ENCODE measurements at regions not wholly inside any gene's neighbourhood (a gene's known extent, or its start where the extent isn't known, plus 50 kb on each side); places are given as distances from the start of the nearest gene placed in this dataset.
"Not testable (repeated sequence)": the region's sequence is repeated elsewhere in the genome, so short reads cannot be mapped to it uniquely, and the experiment has no call there.

DNA sequence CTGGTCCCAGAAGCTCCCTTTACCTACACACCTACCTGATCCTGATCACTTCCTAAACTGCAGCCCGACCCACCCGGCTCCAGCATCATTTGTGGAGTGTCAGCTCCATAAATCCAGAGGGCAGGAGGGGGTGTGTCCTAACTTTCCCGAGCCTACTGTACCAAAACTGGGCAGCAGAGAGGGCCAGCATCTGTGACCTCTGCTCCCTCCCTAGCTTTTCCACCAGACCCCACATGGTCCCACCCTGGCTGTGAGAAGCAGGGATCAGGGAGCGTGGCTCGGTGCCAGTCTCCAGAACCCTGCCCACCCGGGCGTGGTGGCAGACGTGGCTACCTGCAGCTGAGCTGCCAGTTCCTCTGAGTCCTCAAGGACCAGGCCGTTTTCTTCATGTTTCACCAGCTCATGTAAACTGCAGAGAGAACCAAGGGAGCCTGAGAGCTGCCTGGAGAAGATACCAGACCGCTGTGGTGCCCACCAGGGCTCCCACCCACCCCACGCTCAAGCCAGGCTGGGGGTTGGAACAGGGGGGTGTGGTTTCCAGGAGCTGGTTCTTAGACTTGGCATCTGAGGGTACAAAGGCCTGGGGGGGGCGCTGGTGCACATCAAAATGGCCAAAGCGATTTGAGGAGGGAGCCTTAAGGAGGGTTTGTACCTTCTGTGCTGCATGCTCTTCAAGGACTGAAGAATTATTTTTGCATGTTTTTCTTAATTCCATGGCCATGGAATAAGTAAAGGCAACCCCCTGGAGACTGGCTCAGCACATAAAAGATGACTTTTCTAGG lies 76.7 kb upstream of the DRD5 start:
- H3K4me1 Mint-ChIP-seq = peaks cover 3 to 9% (median 5%) of the 10 kb centered on the region in 4 donors
- no peak overlapping the region for H3K4me3 Mint-ChIP-seq
- no peaks in the 10 kb centered on the region for H3K36me3 ChIP-seq (ENCODE audit: control insufficient read depth, insufficient read depth, low read length)
- no peaks in the 10 kb centered on the region for H3K27me3 ChIP-seq (ENCODE audit: control insufficient read depth, insufficient read depth, low read length)
- H3K9me3 Mint-ChIP-seq = peaks cover 0 to 2% (median 0%) of the 10 kb centered on the region in 7 donors
- no peak for DNase-seq
- H3K27me3 Mint-ChIP-seq = peaks cover 5% of the 10 kb centered on the region
- H3K4me3 ChIP-seq (ENCODE audit: low read depth, low read length) = no peak overlapping the region
- H3K27ac ChIP-seq (ENCODE audit: insufficient read depth, low read length, poor library complexity, severe bottlenecking) = no peak overlapping the region
- no peaks in the 10 kb centered on the region for H3K9me3 ChIP-seq (ENCODE audit: control insufficient read depth in 2 of 2, low read length in 2 of 2)
- no peak for ATAC-seq (ENCODE audit: low read depth in 2 of 2)
- peaks cover 4% of the 10 kb centered on the region for H3K4me1 ChIP-seq (ENCODE audit: control insufficient read depth, insufficient read depth, low read length, poor library complexity, severe bottlenecking)
- H3K27ac Mint-ChIP-seq = no peak overlapping the region
- no peaks in the 10 kb centered on the region for H3K36me3 Mint-ChIP-seq

DNA sequence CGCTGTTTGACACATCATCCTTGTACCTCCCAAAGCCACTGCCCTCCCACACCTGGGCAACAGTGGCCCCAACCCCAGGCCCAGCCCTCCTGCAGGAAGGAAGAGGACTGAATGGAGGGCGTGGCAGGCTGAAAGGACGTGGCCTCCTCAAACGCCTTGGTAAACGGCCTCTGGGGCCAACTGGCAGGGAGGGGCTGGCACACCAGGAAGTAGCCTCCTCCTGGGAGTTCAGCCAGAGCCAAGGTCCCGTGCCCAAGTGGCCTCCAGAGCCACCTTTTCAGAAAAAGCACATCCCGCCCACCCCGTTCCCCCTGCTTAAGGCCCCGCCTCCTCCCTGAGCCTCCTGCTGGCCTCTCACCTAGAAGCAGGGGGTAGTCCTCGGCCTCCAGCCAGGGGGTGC lies 74.2 kb upstream of the DRD5 start:
- H3K4me1 Mint-ChIP-seq; H3K36me3 ChIP-seq (ENCODE audit: control insufficient read depth, insufficient read depth, low read length); H3K36me3 Mint-ChIP-seq; H3K9me3 Mint-ChIP-seq; H3K4me1 ChIP-seq (ENCODE audit: control insufficient read depth, insufficient read depth, low read length, poor library complexity, severe bottlenecking); H3K4me3 Mint-ChIP-seq; DNase-seq; H3K4me3 ChIP-seq (ENCODE audit: low read depth, low read length); ATAC-seq (ENCODE audit: low read depth in 2 of 2); H3K27me3 Mint-ChIP-seq; H3K27ac Mint-ChIP-seq; H3K9me3 ChIP-seq (ENCODE audit: control insufficient read depth in 2 of 2, low read length in 2 of 2); H3K27me3 ChIP-seq (ENCODE audit: control insufficient read depth, insufficient read depth, low read length); H3K27ac ChIP-seq (ENCODE audit: insufficient read depth, low read length, poor library complexity, severe bottlenecking): not testable (repeated sequence)

DNA sequence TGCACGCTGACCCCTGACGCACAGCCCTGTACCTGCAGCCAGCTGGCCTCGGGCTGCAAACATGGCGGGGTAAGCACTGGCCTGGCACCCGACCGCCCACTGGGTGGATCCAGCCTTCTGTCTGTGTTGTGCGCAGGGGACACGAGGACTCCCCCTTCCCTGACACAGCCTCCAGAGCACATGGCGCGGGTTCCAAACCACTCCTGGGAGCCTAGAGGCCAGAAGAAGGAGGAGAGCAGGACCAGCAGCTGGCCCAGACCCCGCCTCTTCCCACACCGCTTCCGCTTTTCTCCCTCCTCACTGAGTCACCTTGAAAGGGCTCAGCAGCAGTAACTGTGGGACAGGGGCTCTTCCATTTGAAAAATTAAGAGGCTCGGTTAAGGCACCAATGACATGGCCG lies 73.5 kb upstream of the DRD5 start:
- not testable (repeated sequence) for DNase-seq; H3K4me1 Mint-ChIP-seq; H3K27ac ChIP-seq (ENCODE audit: insufficient read depth, low read length, poor library complexity, severe bottlenecking); H3K9me3 ChIP-seq (ENCODE audit: control insufficient read depth in 2 of 2, low read length in 2 of 2); H3K9me3 Mint-ChIP-seq; H3K36me3 Mint-ChIP-seq; ATAC-seq (ENCODE audit: low read depth in 2 of 2); H3K27me3 ChIP-seq (ENCODE audit: control insufficient read depth, insufficient read depth, low read length); H3K4me3 ChIP-seq (ENCODE audit: low read depth, low read length); H3K36me3 ChIP-seq (ENCODE audit: control insufficient read depth, insufficient read depth, low read length); H3K4me1 ChIP-seq (ENCODE audit: control insufficient read depth, insufficient read depth, low read length, poor library complexity, severe bottlenecking); H3K27ac Mint-ChIP-seq; H3K27me3 Mint-ChIP-seq; H3K4me3 Mint-ChIP-seq

DNA sequence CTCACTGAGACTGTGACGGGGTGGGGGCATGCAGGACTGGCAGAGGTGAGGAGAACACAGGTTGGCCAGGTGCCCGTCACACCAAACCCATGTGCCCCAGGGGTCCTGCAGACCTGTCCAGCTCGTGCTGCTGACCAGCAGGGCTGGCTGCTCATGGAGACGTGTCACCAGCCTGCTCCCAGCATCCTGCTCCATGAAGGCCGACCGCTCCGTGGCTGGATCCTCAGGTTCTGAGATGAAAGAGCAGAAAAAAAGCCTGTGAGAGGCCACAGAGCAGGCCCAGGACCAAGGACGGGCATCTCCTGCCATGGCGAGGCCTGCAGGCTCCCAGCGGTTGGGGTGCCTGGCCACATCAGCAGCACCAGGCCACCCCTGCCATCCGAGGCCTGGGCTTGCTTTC lies 71.7 kb upstream of the DRD5 start:
- DNase-seq (no peak), ATAC-seq (ENCODE audit: low read depth in 2 of 2) (no peak)
- Mint-ChIP-seq H3K27me3 (no peaks in the 10 kb centered on the region), H3K36me3 (no peaks in the 10 kb centered on the region), H3K4me3 (no peak overlapping the region), H3K9me3 (peaks cover 0 to 2% (median 0%) of the 10 kb centered on the region in 7 donors), H3K4me1 (no peaks in the 10 kb centered on the region), H3K27ac (no peak overlapping the region)
- no peaks in the 10 kb centered on the region for H3K27me3 ChIP-seq (ENCODE audit: control insufficient read depth, insufficient read depth, low read length)
- H3K27ac ChIP-seq (ENCODE audit: insufficient read depth, low read length, poor library complexity, severe bottlenecking) = no peak overlapping the region
- no peaks in the 10 kb centered on the region for H3K9me3 ChIP-seq (ENCODE audit: control insufficient read depth in 2 of 2, low read length in 2 of 2)
- no peaks in the 10 kb centered on the region for H3K4me1 ChIP-seq (ENCODE audit: control insufficient read depth, insufficient read depth, low read length, poor library complexity, severe bottlenecking)
- no peaks in the 10 kb centered on the region for H3K36me3 ChIP-seq (ENCODE audit: control insufficient read depth, insufficient read depth, low read length)
- no peak overlapping the region for H3K4me3 ChIP-seq (ENCODE audit: low read depth, low read length)

DNA sequence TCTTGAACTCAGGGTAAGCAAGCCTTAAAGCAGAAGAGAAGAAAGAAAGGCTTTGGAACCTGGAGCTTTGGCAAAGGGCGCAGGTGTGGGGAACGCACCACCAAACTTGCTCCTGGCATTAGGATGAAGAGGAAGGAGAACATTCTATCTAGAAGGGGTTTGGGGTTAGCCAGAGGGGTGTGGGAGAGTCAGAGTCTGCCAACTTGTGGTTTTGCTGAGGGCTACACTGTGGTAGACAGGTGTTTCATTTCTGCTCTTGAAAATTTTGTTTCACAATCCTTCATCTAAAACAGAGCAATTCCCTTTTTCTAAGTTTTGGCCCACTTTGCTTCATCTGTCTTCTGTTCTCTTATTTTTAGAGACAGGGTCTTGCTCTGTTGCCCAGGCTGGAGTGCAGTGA lies 66.2 kb upstream of the DRD5 start:
- H3K27me3 Mint-ChIP-seq, H3K36me3 Mint-ChIP-seq: not testable (repeated sequence)

DNA sequence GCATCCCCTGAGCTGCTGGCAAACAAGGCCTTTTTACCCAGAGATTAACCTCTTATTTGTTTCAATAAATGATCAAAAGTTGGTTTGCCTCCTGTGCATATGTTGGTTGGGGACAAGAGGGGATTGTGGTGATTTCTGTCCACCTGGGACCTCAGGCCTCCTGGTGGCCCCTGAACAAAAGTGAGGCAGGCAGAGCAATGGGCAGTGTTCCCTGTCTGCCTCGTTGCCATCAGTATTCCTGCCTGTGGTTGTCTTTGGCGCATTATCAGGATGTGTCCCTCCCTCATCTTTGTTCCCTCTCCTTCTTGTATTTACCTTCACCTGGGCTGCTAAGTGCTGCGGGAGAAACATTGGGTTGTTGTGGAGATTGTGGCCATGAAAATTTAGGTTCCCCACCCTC lies 65.3 kb upstream of the DRD5 start:
- no peak overlapping the region for H3K4me3 Mint-ChIP-seq
- no peaks in the 10 kb centered on the region for H3K36me3 Mint-ChIP-seq
- H3K27me3 Mint-ChIP-seq = no peaks in the 10 kb centered on the region
- Histone ChIP-seq H3K4me3 (ENCODE audit: low read depth, low read length) (no peak overlapping the region), H3K9me3 (ENCODE audit: control insufficient read depth in 2 of 2, low read length in 2 of 2) (no peaks in the 10 kb centered on the region), H3K36me3 (ENCODE audit: control insufficient read depth, insufficient read depth, low read length) (no peaks in the 10 kb centered on the region), H3K27me3 (ENCODE audit: control insufficient read depth, insufficient read depth, low read length) (no peaks in the 10 kb centered on the region), H3K27ac (ENCODE audit: insufficient read depth, low read length, poor library complexity, severe bottlenecking) (no peak overlapping the region), H3K4me1 (ENCODE audit: control insufficient read depth, insufficient read depth, low read length, poor library complexity, severe bottlenecking) (no peaks in the 10 kb centered on the region)
- ATAC-seq (ENCODE audit: low read depth in 2 of 2) (no peak), DNase-seq (no peak)
- no peaks in the 10 kb centered on the region for H3K4me1 Mint-ChIP-seq
- peaks cover 0 to 3% (median 0%) of the 10 kb centered on the region in 7 donors for H3K9me3 Mint-ChIP-seq
- H3K27ac Mint-ChIP-seq = no peak overlapping the region

More for the DNA sequence above, 66.2 kb upstream of the DRD5 start:
- not testable (repeated sequence) for H3K36me3 ChIP-seq (ENCODE audit: control insufficient read depth, insufficient read depth, low read length); ATAC-seq (ENCODE audit: low read depth in 2 of 2); H3K9me3 Mint-ChIP-seq; DNase-seq; H3K27ac Mint-ChIP-seq; H3K9me3 ChIP-seq (ENCODE audit: control insufficient read depth in 2 of 2, low read length in 2 of 2); H3K4me1 ChIP-seq (ENCODE audit: control insufficient read depth, insufficient read depth, low read length, poor library complexity, severe bottlenecking); H3K4me3 Mint-ChIP-seq; H3K27me3 ChIP-seq (ENCODE audit: control insufficient read depth, insufficient read depth, low read length); H3K4me3 ChIP-seq (ENCODE audit: low read depth, low read length); H3K27ac ChIP-seq (ENCODE audit: insufficient read depth, low read length, poor library complexity, severe bottlenecking); H3K4me1 Mint-ChIP-seq

DNA sequence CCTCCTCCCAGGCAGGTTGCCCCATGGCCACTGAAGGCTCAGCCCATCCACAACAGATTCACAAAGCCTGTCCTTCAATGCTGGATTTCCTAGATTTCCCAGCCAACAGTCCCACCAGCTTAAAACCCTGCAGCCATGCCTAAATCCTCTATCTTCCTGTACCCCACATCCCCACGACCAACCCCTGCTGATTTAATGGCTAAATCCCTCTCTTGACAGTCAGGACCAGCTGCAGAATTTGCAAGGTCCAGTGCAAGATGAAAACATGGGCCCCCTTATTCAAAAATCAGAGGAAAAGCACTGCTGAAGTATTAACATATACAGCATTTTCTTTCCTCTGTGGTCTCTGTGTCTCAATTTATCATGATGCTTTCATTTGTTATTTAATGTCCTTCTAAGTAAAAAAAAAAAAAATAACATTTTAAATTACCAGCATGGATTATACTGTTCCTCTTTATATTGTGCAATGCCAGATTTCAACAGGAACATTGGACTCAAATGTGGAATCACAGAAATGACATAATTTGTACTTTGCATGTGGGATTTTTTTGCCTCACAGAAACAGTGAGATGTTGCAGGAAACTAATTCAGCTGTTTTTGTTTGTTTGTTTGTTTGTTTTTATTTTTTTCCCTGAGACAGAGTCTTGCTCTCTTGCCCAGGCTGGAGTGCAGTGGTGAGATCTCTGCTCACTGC lies 63.0 kb upstream of the DRD5 start:
- H3K9me3 Mint-ChIP-seq; ATAC-seq (ENCODE audit: low read depth in 2 of 2); H3K27ac Mint-ChIP-seq; H3K36me3 ChIP-seq (ENCODE audit: control insufficient read depth, insufficient read depth, low read length); H3K4me3 ChIP-seq (ENCODE audit: low read depth, low read length); H3K36me3 Mint-ChIP-seq; H3K27me3 Mint-ChIP-seq; H3K4me1 Mint-ChIP-seq; H3K9me3 ChIP-seq (ENCODE audit: control insufficient read depth in 2 of 2, low read length in 2 of 2); H3K4me1 ChIP-seq (ENCODE audit: control insufficient read depth, insufficient read depth, low read length, poor library complexity, severe bottlenecking); DNase-seq; H3K27ac ChIP-seq (ENCODE audit: insufficient read depth, low read length, poor library complexity, severe bottlenecking); H3K4me3 Mint-ChIP-seq; H3K27me3 ChIP-seq (ENCODE audit: control insufficient read depth, insufficient read depth, low read length): not testable (repeated sequence)

DNA sequence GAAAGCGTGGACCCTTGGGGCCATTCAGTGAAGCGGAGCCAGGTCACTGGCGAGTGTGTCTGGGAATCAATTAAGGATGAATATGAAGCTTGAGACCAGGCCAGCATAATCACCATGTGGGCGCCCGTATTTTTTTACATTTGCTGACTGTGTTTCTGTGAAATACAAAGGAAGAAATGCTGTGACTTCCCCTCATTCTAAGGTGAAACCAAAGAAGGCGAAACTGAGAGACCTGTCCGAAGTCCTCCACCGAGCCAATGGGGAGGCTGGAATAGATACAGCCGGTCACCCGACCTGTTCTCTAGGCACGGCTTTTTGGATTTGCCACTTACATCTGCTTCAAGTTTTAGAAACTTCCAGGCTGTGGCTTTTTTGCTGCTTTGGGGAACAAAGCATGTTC lies 59.3 kb upstream of the DRD5 start:
- H3K36me3 Mint-ChIP-seq; H3K4me3 Mint-ChIP-seq; H3K9me3 Mint-ChIP-seq; H3K9me3 ChIP-seq (ENCODE audit: control insufficient read depth in 2 of 2, low read length in 2 of 2); H3K4me1 ChIP-seq (ENCODE audit: control insufficient read depth, insufficient read depth, low read length, poor library complexity, severe bottlenecking); H3K27ac ChIP-seq (ENCODE audit: insufficient read depth, low read length, poor library complexity, severe bottlenecking); DNase-seq; H3K27ac Mint-ChIP-seq; ATAC-seq (ENCODE audit: low read depth in 2 of 2); H3K36me3 ChIP-seq (ENCODE audit: control insufficient read depth, insufficient read depth, low read length); H3K27me3 ChIP-seq (ENCODE audit: control insufficient read depth, insufficient read depth, low read length); H3K4me3 ChIP-seq (ENCODE audit: low read depth, low read length); H3K4me1 Mint-ChIP-seq; H3K27me3 Mint-ChIP-seq: not testable (repeated sequence)

Measured in CD4-positive, CD25-positive, alpha-beta regulatory T cell (primary cell).